Left lung (tissue), 4 donors: ENCODE measurements at regions not wholly inside any gene's neighbourhood (a gene's known extent, or its start where the extent isn't known, plus 50 kb on each side); places are given as distances from the start of the nearest gene placed in this dataset.

ENCODE experiments used
- ATAC-seq: fragments of 200-7000 bp; cut with Tn5 transposase; one replicate; pipeline ENCODE4 v1.9.1; 2020; ENCODE audit warnings: moderate library complexity
- DNase-seq, 4 donors: peaks; one replicate each; pipeline ENCODE4 v3.0.0-alpha.2; 2013 to 2020
- H3K27ac ChIP-seq, 2 donors: fragments of 200-600 bp; sonication (generic) in 1 of 2; one replicate each; pipeline versions ENCODE4 v1.5.0 to v1.8.0; 2020 to 2021
- H3K27me3 ChIP-seq, 2 donors: fragments of 200-600 bp; sonication (generic) in 1 of 2; one replicate each; pipeline versions ENCODE4 v1.5.0 to v1.8.0; 2020 to 2021
- H3K36me3 ChIP-seq, 2 donors: fragments of 200-600 bp; sonication (generic) in 1 of 2; one replicate each; pipeline versions ENCODE4 v1.5.0 to v1.8.0; 2020 to 2021
- H3K4me1 ChIP-seq, 2 donors: fragments of 200-600 bp; one replicate each; pipeline ENCODE4 v1.8.0; 2021
- H3K4me3 ChIP-seq, 2 donors: fragments of 200-600 bp; sonication (generic) in 1 of 2; one replicate each; pipeline versions ENCODE4 v1.5.0 to v1.8.0; 2020 to 2021; ENCODE audit warnings: mild to moderate bottlenecking in 1 of 2
- H3K9me3 ChIP-seq, 2 donors: fragments of 200-600 bp; sonication (generic) in 1 of 2; one replicate each; pipeline versions ENCODE4 v1.5.0 to v1.8.0; 2020 to 2021
- intact Hi-C, 2 donors: fragments of 100-400 bp; cut with DNase I; formaldehyde crosslinking; loops; one replicate each; pipeline versions ENCODE4 v1.11.2 to v1.14.2; 2022
- TF ChIP-seq, protein P1 (sequence below), 2 donors: fragments of 200-600 bp; sonication (generic) in 1 of 2; IDR thresholded peaks; one replicate each; pipeline versions ENCODE4 v1.5.0 to v1.8.0; 2021; ENCODE audit warnings: antibody characterized with exemption in 2 of 2
- donor health status: DM: no; HTN: yes; CAD: no.
- donor health status: DM: no; HTN: no; CAD: no.

DNA sequence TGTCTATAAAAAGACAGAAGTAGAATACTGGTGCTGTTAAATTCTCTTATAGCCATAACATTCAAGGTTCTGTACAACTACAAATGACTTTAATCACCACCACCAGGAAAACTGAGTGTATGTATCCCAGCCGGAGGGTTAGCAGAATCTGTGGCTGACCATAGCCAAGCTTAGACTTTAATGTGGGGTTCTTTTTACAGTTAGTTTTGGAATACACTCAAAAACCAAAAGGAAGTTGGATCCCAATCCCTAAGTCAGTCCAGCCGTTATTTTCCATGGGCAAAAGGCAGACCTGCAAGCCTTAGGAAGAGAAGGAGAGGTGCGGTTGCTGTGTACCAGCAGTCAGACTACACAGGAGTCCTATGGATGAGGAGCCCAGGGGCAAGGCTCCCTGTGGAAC, 179.8 kb downstream of the ENC1 start:
- Histone ChIP-seq H3K36me3 (no peaks in the 10 kb centered on the region), H3K27ac (no peak overlapping the region), H3K27me3 (no peaks in the 10 kb centered on the region), H3K9me3 (no peaks in the 10 kb centered on the region), H3K4me3 (no peak overlapping the region), H3K4me1 (no peaks in the 10 kb centered on the region)
- ATAC-seq (no peak), DNase-seq (no peak)
- TF ChIP-seq, protein P1, sequence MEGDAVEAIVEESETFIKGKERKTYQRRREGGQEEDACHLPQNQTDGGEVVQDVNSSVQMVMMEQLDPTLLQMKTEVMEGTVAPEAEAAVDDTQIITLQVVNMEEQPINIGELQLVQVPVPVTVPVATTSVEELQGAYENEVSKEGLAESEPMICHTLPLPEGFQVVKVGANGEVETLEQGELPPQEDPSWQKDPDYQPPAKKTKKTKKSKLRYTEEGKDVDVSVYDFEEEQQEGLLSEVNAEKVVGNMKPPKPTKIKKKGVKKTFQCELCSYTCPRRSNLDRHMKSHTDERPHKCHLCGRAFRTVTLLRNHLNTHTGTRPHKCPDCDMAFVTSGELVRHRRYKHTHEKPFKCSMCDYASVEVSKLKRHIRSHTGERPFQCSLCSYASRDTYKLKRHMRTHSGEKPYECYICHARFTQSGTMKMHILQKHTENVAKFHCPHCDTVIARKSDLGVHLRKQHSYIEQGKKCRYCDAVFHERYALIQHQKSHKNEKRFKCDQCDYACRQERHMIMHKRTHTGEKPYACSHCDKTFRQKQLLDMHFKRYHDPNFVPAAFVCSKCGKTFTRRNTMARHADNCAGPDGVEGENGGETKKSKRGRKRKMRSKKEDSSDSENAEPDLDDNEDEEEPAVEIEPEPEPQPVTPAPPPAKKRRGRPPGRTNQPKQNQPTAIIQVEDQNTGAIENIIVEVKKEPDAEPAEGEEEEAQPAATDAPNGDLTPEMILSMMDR (IDR thresholded peaks at IDR 0.05) = no peak
- intact Hi-C loops = no loop called here

DNA sequence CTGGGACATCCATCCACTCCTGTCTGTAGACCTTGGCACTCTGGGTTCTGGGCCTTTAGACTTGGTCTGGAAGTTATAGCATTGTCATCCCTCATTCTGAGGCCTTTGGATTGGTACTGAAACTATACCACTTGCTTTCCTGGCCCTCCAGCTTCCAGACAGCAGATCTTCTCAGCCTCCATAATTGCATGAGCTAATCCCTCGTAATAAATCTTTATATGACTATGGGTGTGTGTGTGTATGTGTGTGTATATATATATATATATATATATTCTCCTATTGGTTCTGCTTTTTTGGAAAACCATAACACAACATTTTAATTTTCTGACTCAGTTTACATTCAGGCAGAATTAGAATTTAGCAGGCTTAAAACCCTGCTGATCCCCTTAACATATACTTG, 180.5 kb downstream of the ENC1 start:
- Histone ChIP-seq H3K4me3 (no peak overlapping the region), H3K27me3 (no peaks in the 10 kb centered on the region), H3K27ac (no peak overlapping the region), H3K36me3 (no peaks in the 10 kb centered on the region), H3K9me3 (no peaks in the 10 kb centered on the region), H3K4me1 (no peaks in the 10 kb centered on the region)
- ATAC-seq (no peak), DNase-seq (no peak)
- intact Hi-C loops = no loop called here
- TF ChIP-seq, protein P1 (IDR thresholded peaks at IDR 0.05) = no peak

DNA sequence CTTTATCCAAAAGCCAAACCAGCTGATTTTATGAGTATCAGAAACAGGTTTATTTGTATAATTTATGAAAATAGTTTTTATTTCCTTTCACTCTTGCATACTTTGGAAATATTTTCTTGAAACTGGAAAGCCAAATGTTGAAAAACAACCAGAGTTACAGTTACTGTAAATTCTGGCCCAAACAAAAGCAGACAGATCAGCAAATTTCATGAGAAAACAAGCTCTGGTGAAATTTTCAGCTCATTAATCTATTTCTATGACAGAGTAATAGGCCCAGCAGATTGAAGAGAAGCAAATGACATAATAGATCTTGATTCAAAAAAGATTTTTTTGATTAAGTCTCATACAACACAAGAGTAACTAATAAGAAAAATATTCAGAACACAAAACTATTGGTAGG, 182.7 kb downstream of the ENC1 start:
- Histone ChIP-seq H3K9me3 (no peaks in the 10 kb centered on the region), H3K36me3 (no peaks in the 10 kb centered on the region), H3K27ac (no peak overlapping the region), H3K4me3 (no peak overlapping the region), H3K27me3 (no peaks in the 10 kb centered on the region), H3K4me1 (no peaks in the 10 kb centered on the region)
- DNase-seq (peak in 1 of 4 donors; percentile 21), ATAC-seq (no peak)
- TF ChIP-seq, protein P1 (IDR thresholded peaks at IDR 0.05) = no peak
- intact Hi-C loops = no loop called here

DNA sequence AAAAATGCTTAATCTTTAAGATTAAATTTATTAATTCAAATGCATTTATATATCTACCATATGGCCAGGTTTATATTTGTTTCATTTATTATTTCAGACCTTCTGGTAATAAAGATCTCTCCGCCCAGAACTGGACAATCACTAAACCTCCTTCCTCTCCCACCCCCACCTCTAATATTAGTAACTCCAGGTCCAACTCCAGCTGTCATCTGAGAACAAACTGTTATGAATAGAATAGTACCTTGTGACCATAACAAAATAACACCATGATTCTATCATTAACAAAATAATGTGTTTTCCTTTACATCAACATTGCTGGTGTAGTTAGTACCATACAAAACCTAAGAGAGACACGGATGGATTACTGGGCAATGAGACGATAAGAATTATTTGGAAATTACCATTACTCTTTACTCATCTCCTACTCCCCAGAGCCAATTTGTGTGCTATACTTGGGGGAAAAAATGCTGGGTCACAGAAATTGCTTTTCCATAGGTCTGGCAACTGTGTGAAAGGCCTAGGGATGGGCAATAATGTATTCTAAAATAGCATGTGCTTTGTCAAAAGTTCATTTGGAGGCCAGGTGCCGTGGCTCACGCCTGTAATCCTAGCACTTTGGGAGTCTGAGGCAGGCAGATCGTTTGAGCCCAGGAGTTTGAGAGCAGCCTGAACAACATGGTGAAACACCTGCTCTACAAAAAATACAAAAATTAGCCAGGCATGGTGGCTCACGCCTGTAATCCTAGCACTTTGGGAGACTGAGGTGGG, 186.1 kb downstream of the ENC1 start:
- ATAC-seq (no peak), DNase-seq (no peak)
- Histone ChIP-seq H3K9me3 (no peaks in the 10 kb centered on the region), H3K4me3 (no peak overlapping the region), H3K36me3 (no peaks in the 10 kb centered on the region), H3K4me1 (no peaks in the 10 kb centered on the region), H3K27me3 (no peaks in the 10 kb centered on the region), H3K27ac (no peak overlapping the region)
- TF ChIP-seq, protein P1 (IDR thresholded peaks at IDR 0.05) = no peak
- intact Hi-C loops = no loop called here

DNA sequence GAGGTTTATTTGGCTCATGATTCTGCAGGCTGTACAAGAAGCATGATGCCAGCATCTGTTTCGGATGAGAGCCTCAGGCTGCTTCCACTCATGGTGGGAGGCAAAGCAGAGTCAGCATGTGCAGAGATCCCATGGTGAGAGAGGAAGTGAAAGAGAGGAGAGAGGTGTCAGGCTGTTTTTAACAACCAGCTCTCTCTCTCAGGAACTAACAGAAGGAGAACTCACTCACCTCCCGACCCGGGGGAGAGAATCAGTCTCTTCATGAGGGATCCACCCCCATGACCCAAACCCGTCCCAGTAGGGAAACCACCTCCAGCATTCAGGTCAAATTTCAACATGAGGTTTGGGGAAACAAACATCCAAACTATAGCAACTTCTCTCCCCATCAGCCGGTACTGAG, 187.7 kb downstream of the ENC1 start:
- H3K9me3 ChIP-seq = no peaks in the 10 kb centered on the region
- H3K4me1 ChIP-seq = no peaks in the 10 kb centered on the region
- ATAC-seq = no peak
- no peak overlapping the region for H3K4me3 ChIP-seq
- H3K36me3 ChIP-seq = no peaks in the 10 kb centered on the region
- intact Hi-C loops = no loop called here
- no peak for DNase-seq
- no peaks in the 10 kb centered on the region for H3K27me3 ChIP-seq
- TF ChIP-seq, protein P1 (IDR thresholded peaks at IDR 0.05) = no peak
- H3K27ac ChIP-seq = no peak overlapping the region
